NB4 (cell line): ENCODE measurements at regions not wholly inside any gene's neighbourhood (a gene's known extent, or its start where the extent isn't known, plus 50 kb on each side); places are given as distances from the start of the nearest gene placed in this dataset.

Source experiments
- DNase-seq: peaks from one replicate; pipeline ENCODE4 v3.0.0; 2010; ENCODE audit warnings: low read depth
- H3K4me3 ChIP-seq: one replicate; pipeline ENCODE4 v1.5.1; 2011; ENCODE audit warnings: mild to moderate bottlenecking, low read depth, low read length, moderate library complexity
- CTCF ChIP-seq: IDR thresholded peaks from one replicate; pipeline ENCODE4 v1.5.1; 2012; ENCODE audit warnings: low read depth, low read length
- MYC ChIP-seq: IDR thresholded peaks from 2 replicates; pipeline ENCODE4 v1.6.1; 2011; ENCODE audit warnings: low read depth, low read length
- POLR2A ChIP-seq: IDR thresholded peaks from 2 replicates; pipeline ENCODE4 v1.6.1; 2011; ENCODE audit warnings: mild to moderate bottlenecking; ENCODE audit not compliant: insufficient read length; ENCODE audit errors: extremely low read depth
- TF ChIP-seq, protein P1 (sequence below): IDR thresholded peaks from 2 replicates; pipeline ENCODE4 v1.6.1; 2011; ENCODE audit warnings: low read depth, low read length

GRCh38 chr16:80109581-80109980 lies 431.2 kb upstream of the DYNLRB2 start:
- TF ChIP-seq POLR2A (no peak), MYC (no peak), CTCF (no peak)
- TF ChIP-seq, protein P1, sequence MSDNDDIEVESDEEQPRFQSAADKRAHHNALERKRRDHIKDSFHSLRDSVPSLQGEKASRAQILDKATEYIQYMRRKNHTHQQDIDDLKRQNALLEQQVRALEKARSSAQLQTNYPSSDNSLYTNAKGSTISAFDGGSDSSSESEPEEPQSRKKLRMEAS, result no peak
- no peak for DNase-seq
- H3K4me3 ChIP-seq, result no peak overlapping the region

DNA sequence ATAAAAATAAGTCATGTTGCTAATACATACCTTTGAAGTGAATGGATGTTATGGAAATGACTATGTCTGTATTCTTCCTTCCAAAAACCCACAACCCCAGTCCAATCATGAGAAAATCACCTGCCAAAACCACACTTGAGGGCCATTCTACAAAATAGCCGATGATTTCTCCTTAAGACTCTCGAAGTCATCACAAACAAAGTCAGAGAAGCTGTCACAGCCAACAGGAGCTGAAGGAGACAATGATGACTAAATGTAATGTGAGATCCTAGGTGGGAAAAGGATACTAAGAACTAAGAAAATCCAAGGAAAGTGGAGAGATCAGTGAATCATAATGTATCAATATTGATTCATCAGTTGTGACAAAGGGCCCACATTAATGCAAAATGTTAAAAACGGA lies 432.9 kb upstream of the DYNLRB2 start:
- no peak overlapping the region for H3K4me3 ChIP-seq
- DNase-seq, result no peak
- TF ChIP-seq, protein P1, result no peak
- TF ChIP-seq MYC, result no peak
- no peak for TF ChIP-seq POLR2A
- TF ChIP-seq CTCF, result no peak

DNA sequence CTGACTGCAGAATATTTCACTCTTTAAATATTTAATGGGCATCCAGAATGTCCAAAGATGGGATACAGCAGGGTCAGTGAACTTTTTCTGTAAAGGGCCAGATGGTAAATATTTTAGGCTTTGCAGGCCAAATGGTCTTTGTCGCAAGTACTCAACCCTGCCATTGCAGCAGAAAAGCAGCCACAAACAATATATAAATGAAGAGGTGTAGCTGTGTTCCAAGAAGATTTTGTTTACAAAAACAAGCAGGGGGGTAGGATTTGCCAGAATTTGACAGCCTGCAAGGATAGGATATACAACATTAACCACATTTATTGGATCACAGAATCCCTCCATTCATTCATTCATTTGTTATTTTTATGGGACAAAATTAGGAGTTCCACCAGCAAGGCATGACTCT lies 435.0 kb upstream of the DYNLRB2 start:
- TF ChIP-seq MYC (no peak), POLR2A (no peak), CTCF (no peak)
- TF ChIP-seq, protein P1, result no peak
- DNase-seq, result no peak

DNA sequence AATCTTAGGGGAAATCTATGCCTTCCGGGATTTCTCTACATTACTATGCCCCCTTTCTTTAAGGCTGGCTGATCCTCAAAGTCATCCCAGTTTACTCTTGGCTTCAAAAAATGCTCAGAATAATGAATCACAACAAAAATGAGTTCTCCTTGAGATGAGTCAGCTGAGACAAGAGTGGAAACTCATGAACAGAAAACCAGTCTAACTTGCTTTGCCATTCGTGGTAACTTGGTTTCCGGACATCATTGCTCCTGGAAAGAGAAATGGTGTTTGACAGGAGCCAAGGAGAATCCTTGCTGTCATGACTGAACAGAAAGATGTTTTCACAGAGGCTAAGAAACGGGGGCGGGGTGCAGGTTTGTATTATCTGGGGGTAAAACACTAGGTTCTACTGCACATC lies 435.6 kb upstream of the DYNLRB2 start:
- TF ChIP-seq, protein P1, result no peak
- TF ChIP-seq POLR2A (no peak), CTCF (no peak), MYC (no peak)
- DNase-seq, result no peak
- no peak overlapping the region for H3K4me3 ChIP-seq

More for the DNA sequence above, 435.0 kb upstream of the DYNLRB2 start:
- no peak overlapping the region for H3K4me3 ChIP-seq

DNA sequence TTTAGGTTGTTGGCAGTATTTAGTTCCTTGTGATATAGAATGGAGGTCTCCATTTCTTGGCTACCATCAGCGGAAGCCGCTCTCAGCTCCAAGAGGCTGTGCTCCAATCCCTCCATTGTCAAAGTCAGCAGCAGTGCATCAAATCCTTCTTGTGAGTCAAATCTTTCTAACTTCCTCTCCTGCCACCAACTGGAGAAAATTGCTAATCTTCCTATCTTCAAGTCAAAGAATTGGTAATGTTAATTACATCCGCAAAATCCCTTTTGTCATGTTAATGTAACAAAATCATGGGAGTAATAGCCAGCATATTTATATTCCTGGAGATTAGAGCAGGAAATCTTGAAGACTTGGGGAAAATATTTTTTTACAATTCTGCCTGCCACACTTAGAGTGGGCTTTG lies 436.4 kb upstream of the DYNLRB2 start:
- no peak overlapping the region for H3K4me3 ChIP-seq
- peak; percentile 2 for DNase-seq
- TF ChIP-seq CTCF (no peak), POLR2A (no peak), MYC (no peak)
- TF ChIP-seq, protein P1, result no peak

DNA sequence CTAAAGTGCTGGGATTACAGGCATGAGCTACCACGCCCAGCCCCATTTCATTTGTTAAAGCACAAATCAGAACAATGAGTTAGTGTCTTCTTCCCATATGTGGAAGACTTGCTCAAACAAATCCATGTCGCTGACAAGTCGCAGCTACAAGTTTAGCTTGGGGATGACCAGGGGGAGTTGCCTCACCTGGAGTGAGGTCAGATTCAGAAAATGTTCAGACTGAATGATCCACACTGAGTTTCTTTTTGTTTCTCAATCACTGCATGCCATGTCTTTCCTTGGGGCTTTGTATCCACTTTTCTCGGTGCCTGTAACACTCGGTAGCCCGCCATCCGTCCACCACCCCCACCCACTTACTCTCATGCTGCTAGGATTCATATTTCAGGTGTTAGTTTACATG lies 437.3 kb upstream of the DYNLRB2 start:
- no peak for DNase-seq
- TF ChIP-seq MYC (no peak), CTCF (no peak), POLR2A (no peak)
- TF ChIP-seq, protein P1, result no peak
- H3K4me3 ChIP-seq, result no peak overlapping the region
